ENCODE measurements at regions not wholly inside any gene's neighbourhood (a gene's known extent, or its start where the extent isn't known, plus 50 kb on each side); places are given as distances from the start of the nearest gene placed in this dataset.
"Not testable (repeated sequence)": the region's sequence is repeated elsewhere in the genome, so short reads cannot be mapped to it uniquely, and the experiment has no call there.

GRCh38 chr10:29810816-29811215 lies 176.0 kb upstream of the SVIL start:
- POLR2A ChIA-PET, result no interaction called here
- H4K20me1 ChIP-seq (replicated peaks; ENCODE audit: control insufficient read depth, insufficient read depth, low read length), result 0 out of 2 replicates have a peak, but pooled peaks cover 3% of the 10 kb centered on the region
- H3K36me3 ChIP-seq (ENCODE audit: control insufficient read depth, insufficient read depth, low read length), result no peaks in the 10 kb centered on the region
- H3K27me3 ChIP-seq (ENCODE audit: control insufficient read depth in 2 of 2, insufficient read depth in 2 of 2, low read length in 2 of 2), result peaks cover 0 to 13% of the 10 kb centered on the region in 2 experiments; a peak in 3 of 5 replicates
- ATAC-seq (no peak), FAIRE-seq (no peak), DNase-seq (ENCODE audit: extremely low read depth in 1 of 4, low spot score in 3 of 4) (no peak)
- H3K27ac ChIP-seq (ENCODE audit: extremely low read depth, low read depth, low read length), result no peak overlapping the region
- no peaks in the 10 kb centered on the region for H3K9me1 ChIP-seq (ENCODE audit: control insufficient read depth, insufficient read depth, low read length)
- H3K4me2 ChIP-seq (ENCODE audit: insufficient read depth, low read length), result no peak overlapping the region
- H3K9me3 ChIP-seq (replicated peaks; ENCODE audit: control insufficient read depth, insufficient read depth, low read depth, low read length), result no peaks in the 10 kb centered on the region
- intact Hi-C loops (cut with micrococcal nuclease), result no loop called here
- H3K9ac ChIP-seq (ENCODE audit: insufficient read depth in 1 of 2, low read depth in 2 of 2, low read length in 2 of 2), result no peak overlapping the region
- no TSS peak for BruUV-seq (replicated peaks)
- no peak overlapping the region for H2AFZ ChIP-seq (ENCODE audit: low read depth, low read length)
- no peak overlapping the region for H3K4me3 ChIP-seq
- CTCF ChIA-PET (ENCODE audit: low intra/inter-chr PET ratio), result no interaction called here
- TF ChIP-seq ZNF3 (CRISPR knock-in tag; IDR thresholded peaks at IDR 0.05) (no peak), HNRNPH1 (optimal IDR thresholded peaks at IDR 0.05; ENCODE audit: low read depth, low read length) (no peak), ELK1 (CRISPR knock-in tag; IDR thresholded peaks at IDR 0.05) (no peak), RFX7 (CRISPR knock-in tag; IDR thresholded peaks at IDR 0.05) (no peak), KDM2B (CRISPR knock-in tag; IDR thresholded peaks at IDR 0.05) (no peak)
- in situ Hi-C loops (cut with MboI), result no loop called here
- H3K79me2 ChIP-seq (ENCODE audit: control insufficient read depth, insufficient read depth, low read length), result no peaks in the 10 kb centered on the region
- WGBS (ENCODE audit: insufficient coverage, low coverage, missing lambda C conversion rate), result 0% methylated on average over 2 of the region's 2 CpGs
- no peaks in the 10 kb centered on the region for H3K4me1 ChIP-seq (replicated peaks in 1 of 2; ENCODE audit: control insufficient read depth in 2 of 2, insufficient read depth in 2 of 2, low read length in 2 of 2)

- H3K36me3 ChIP-seq (ENCODE audit: control insufficient read depth, insufficient read depth, low read length); H4K20me1 ChIP-seq (replicated peaks; ENCODE audit: control insufficient read depth, insufficient read depth, low read length); H3K9ac ChIP-seq (ENCODE audit: insufficient read depth in 1 of 2, low read depth in 2 of 2, low read length in 2 of 2); H3K4me1 ChIP-seq (replicated peaks in 1 of 2; ENCODE audit: control insufficient read depth in 2 of 2, insufficient read depth in 2 of 2, low read length in 2 of 2); H3K79me2 ChIP-seq (ENCODE audit: control insufficient read depth, insufficient read depth, low read length); CTCF ChIA-PET (ENCODE audit: low intra/inter-chr PET ratio); H3K4me3 ChIP-seq; ATAC-seq; H3K9me3 ChIP-seq (replicated peaks; ENCODE audit: control insufficient read depth, insufficient read depth, low read depth, low read length); H3K9me1 ChIP-seq (ENCODE audit: control insufficient read depth, insufficient read depth, low read length); DNase-seq (ENCODE audit: extremely low read depth in 1 of 4, low spot score in 3 of 4); intact Hi-C loops (cut with micrococcal nuclease); H2AFZ ChIP-seq (ENCODE audit: low read depth, low read length); H3K27ac ChIP-seq (ENCODE audit: extremely low read depth, low read depth, low read length); BruUV-seq (replicated peaks); H3K4me2 ChIP-seq (ENCODE audit: insufficient read depth, low read length); POLR2A ChIA-PET; FAIRE-seq; in situ Hi-C loops (cut with MboI): not testable (repeated sequence)
- H3K27me3 ChIP-seq (ENCODE audit: control insufficient read depth in 2 of 2, insufficient read depth in 2 of 2, low read length in 2 of 2), result peaks cover 0 to 13% of the 10 kb centered on the region in 2 experiments; a peak in 3 of 5 replicates
- WGBS (ENCODE audit: insufficient coverage, low coverage, missing lambda C conversion rate), result 4% methylated on average over 3 of the region's 3 CpGs
Observed at GRCh38 chr10:29810231-29810630, 175.5 kb upstream of the SVIL start.

All from K562 (cell line).